Activated effector memory CD4-positive, alpha-beta T cell treated with anti-CD3 and anti-CD28 coated beads, Interleukin-2, amount 50 U/mL, for 16 hours (primary cell): ENCODE measurements at regions not wholly inside any gene's neighbourhood (a gene's known extent, or its start where the extent isn't known, plus 50 kb on each side); places are given as distances from the start of the nearest gene placed in this dataset.
A peak's percentile ranks its signal among the peaks of the same experiment; 100 is the strongest.

Experiments used
- DNase-seq: peaks from one replicate; pipeline ENCODE4 v3.0.0-alpha.2; 2020

DNA sequence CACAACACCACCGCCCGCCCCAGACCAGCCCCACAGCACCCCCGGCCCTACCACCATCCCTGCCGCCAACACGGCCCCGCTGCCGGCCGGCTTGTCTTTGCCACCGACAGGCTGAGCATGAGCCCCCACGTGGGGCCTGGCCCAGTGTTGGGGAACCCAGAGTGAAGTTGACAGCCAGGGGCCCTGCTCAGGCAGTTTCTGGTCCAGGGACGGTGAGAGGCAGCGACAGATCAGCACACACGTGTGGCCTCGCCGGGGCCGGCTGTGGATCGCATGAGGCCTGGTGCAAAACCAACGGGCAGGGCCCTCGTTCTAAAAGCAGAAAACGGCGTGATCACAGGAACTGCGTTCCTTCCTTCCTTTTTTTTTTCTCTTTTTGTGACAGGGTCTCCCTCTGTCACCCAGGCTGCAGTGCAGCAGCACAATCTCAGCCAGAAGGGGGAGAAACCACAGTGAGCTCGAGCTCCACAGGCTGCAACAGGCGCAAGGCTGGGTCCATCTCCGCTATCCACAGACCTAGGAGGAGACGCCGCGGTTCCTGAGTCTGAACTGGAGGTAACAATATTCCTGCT is 50.5 kb upstream of the FBRSL1 start:
- DNase-seq: no peak

GRCh38 chr12:132438726-132439125 is 51.2 kb upstream of the FBRSL1 start:
- no peak for DNase-seq

- no peak for DNase-seq
These were observed 51.8 kb upstream of the FBRSL1 start for GRCh38 chr12:132437943-132438700.

DNA sequence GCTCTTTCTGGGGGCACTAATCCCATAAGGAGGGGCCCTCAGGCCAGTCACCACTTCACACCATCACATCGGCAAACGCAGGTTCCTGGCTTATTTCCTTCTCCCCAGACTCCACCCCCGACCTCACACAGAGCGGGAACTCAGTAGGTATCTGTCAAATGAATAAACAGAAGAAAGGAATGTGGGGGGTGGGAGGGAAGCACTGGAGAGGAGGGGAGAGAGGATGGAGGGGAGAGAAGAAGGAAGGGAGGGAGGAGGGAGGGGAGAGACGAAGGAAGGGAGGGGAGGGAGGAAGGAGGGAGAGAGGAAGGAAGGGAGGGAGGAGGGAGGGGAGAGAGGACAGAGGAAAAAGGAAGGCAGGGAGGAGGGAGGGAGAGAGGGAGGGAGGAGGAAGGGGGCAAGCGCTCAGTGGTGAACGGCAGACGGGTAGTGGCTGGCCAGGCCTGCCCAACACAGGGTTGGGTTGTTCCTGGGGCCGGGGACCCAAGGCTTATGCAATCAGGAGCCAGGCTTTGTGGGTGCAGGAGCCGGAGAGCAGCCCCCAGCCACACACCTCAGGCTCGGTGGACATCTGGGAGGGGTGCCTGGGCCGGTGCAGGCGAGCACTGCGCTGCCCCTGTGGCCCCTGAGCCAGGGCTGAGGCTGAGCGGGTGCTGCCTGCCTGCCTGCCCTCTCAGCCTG is 52.6 kb upstream of the FBRSL1 start:
- DNase-seq: no peak

- no peak for DNase-seq
These were observed 53.1 kb upstream of the FBRSL1 start for GRCh38 chr12:132436791-132437251.

DNA sequence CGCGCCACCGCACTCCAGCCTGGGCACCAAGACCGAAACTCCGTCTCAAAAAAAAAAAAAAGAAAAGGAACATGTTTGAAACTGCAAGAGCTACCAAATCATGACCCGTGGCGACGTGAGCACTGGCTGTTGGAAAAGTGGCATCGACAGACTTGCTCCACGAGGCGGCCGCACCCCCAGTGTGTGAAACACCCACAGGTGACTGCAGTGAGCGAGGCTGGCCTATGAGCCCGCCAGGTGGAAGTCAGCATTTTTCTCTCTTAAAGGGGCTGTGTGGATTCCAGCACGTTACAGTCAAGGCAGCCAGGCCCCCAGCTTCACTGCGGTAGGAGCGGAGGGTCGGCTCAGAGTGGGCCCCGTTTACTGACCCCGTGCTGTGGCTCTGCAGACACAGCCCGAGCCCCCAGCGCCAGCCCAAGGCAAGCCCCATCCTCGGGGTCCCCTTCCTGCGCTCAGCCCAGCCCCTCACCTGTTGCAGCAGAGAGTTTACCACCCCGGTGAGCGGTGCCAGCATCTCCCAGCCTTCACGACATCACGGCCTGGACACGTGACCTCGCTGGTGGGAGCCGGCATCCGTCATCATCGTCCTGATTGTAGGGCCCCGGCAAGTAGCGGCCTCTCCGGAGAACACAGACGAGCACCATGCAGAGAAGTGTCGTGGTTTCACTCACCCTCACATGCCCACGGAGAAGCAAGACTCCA is 54.3 kb upstream of the FBRSL1 start:
- no peak for DNase-seq

- DNase-seq: no peak
These were observed 56.1 kb upstream of the FBRSL1 start for GRCh38 chr12:132433641-132434395.

- no peak for DNase-seq
These were observed 57.0 kb upstream of the FBRSL1 start for GRCh38 chr12:132432721-132433577.

GRCh38 chr12:132432126-132432705 is 57.7 kb upstream of the FBRSL1 start:
- no peak for DNase-seq

- DNase-seq: no peak
These were observed 58.8 kb upstream of the FBRSL1 start for GRCh38 chr12:132430838-132431774.

DNA sequence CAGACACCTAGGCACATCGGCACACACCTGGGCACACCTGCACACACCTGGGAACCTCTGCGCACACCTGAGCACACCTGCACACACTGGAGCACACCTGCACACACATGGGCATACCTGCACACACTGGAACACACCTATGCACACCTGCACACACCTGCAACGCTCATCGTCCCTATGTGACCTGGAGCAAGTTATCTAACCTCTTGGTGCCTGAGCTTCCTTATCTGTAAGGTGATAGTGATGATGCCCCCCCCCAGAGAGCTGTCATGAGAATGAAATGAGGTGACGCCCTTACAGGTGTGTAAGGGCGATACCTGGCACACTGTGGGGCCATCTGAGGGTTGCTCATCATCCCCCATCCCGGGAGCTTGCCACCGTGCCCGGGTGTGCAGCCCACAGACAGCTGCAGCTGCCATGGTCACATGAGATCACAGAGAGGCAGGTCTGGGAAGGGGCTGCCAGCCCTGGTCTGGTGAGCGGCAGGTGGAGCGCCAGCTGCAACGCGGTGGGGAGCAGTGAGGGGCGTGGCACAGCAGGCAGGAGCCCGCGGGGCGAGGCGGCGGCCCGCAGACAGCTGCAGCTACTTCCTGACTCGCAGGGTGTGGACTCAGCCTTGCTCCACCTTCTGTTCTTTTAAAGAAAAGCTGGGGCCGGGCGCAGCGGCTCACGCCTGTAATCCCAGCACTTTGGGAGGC is 59.9 kb upstream of the FBRSL1 start:
- peak; percentile 81 for DNase-seq

GRCh38 chr12:132429602-132429945 is 60.4 kb upstream of the FBRSL1 start:
- DNase-seq: no peak

GRCh38 chr12:132428936-132429601 is 60.9 kb upstream of the FBRSL1 start:
- DNase-seq: no peak

DNA sequence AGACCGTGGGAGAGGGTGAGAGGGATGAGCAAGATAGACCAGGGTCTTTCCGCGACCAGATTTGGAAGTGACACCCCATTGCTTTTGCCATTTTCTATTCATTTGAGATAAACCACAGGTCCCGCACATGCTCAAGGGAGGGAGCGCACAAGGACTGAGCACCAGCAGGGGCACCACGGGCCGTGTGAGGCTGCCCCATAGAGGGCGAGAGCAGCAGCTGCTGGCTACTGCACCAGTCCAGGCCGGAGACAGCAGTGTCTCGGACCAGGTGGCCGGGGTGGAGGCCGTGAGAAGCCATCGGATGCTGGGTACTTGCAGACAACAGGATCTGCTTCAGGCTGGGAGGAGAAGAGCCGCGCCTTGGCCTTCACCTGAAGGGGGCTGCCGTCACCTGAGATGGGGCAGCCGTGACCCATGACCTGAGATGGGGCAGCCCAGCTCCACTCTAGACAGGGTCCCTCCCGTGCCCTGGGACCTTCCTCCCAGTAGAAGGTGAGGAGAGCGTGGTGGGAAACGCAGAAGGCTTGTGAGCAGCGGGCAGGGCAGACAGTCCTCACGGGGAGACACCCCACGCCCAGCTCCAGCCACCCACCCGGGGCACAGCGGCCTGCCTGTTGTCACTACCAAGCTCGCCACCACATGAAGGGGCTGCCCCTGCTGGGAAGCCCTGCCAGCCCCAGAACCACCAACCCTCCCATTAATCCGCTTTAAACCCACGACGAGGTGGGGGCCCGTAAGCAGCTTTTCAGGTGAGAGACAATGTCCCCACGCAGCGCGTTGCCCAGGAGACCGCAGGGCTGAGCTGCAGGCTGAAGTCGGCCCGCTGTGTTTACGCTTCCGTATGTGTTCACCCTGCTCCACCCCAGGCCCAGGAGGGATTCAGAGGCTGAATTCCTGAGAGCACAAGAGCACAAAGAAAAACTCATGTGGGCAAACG is 61.7 kb upstream of the FBRSL1 start:
- DNase-seq: no peak

DNA sequence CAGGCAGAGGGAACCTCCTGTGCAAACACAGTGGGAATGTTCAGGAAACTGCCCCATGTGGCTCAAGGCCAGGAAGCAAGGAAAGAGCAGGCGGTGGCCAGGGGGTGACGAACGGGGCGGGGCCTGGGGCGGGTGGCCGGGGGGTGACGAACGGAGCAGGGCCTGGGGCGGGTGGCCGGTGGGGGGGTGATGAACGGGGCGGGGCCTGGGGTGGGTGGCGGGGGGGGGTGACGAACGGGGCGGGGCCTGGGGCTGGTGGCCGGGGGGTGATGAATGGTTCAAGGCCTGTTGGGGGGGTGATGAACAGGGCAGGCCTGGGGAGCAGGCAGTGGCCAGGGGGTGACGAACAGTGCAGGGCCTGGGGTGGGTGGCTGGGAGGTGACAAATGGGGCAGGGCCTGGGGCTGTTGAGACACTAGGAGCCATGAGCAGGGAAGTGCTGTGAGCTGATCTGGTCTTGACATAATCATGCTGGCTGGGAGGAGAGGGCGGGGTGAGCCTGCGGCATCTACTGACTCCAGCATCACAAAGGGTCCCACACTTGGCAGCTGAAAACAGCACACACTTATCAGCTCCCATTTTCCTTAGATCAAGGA is 62.7 kb upstream of the FBRSL1 start:
- DNase-seq: no peak

DNA sequence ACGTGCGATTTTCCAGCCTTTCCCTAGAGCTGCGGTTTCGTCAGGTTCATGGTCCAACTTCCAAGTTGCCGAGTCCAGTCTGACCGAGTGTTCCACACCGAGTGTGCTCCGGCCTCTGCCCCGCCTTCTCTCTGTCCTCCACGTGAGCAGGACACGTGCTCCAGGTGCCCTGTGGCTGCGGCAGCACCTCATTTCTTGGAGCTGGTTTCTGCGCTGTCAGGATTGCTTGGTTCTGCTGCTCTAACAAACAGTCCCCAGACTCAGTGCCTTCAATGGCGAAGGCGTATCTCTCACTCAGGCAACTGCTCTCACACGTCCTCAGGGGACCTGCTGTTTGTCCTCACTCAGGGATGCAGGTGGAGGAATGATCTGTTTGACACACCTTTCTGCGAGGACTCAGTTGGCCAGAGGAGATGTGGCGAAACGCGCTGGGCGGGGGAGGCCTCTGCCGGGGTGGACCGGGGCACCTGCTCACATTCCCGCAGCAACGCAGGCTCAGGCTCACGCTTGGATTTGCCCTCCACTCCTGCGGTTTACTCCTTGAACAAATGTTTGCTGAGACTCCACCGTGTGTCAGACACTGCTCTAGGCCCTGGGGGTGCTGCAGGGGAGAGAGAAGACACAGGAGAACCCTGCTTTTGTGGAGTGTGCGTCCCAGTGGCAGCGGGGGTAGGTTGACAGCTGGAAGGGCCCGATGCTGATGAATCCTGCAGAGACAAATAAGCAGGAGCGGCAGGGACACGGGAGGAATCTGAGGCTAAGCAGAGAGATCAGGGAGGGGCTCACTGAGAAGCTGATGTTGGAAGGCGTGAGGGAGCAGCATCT is 63.4 kb upstream of the FBRSL1 start:
- no peak for DNase-seq

- no peak for DNase-seq
These were observed 65.1 kb upstream of the FBRSL1 start for GRCh38 chr12:132424811-132425210.
